ENCODE measurements at regions not wholly inside any gene's neighbourhood (a gene's known extent, or its start where the extent isn't known, plus 50 kb on each side); places are given as distances from the start of the nearest gene placed in this dataset.

DNA sequence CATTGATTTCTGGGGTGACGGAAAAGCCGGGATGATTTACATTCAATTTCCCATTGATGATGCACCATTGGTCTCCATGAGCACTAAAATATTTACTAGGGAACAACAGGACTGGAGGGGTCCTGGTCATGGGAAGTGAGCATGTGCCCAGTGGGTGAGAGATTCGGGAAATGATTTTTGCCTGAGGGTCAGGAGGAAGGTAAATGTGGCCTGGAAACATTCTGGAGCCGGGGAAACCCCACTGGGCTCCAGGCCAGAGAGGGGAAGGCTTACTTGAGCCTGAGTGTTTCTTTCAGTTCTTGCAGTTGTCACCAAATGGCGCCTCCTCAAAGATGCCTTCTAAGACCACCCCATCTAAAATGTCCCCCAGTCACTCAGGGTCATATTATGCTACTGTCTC is 532.3 kb upstream of the TBX3 start (continued):
- TF ChIP-seq OTX1 (CRISPR knock-in tag; IDR thresholded peaks at IDR 0.05) (no peak), NCOR1 (IDR thresholded peaks at IDR 0.05) (no peak)

DNA sequence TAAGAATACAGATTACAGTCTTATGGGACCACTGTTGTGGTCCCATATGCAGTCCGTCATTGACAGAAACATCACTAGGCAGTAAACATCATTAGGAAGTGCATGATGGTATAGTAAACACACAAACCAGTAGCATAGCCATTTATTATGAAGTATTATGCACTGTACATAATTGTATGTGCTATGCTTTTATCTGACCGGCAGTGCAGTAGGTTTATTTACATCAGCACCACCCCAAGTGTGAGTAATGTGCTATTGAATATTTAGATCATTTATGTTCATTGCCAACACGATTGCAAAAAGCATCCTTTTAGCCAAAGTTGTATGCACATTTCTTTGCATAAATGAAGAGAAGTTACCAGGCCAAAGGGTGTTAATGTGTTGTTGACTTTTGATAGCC is 531.6 kb upstream of the TBX3 start:
- ATAC-seq: no peak
- POLR2A ChIA-PET: no interaction called here
- no peaks in the 10 kb centered on the region for H4K20me1 ChIP-seq (replicated peaks; ENCODE audit: control insufficient read depth, insufficient read depth, low read length)
- no peak overlapping the region for H3K9ac ChIP-seq (ENCODE audit: insufficient read depth in 1 of 2, low read depth in 2 of 2, low read length in 2 of 2)
- in situ Hi-C loops (cut with MboI): no loop called here
- intact Hi-C loops (cut with micrococcal nuclease): no loop called here
- TF ChIP-seq ZBTB17 (CRISPR knock-in tag; IDR thresholded peaks at IDR 0.05) (no peak), ZNF695 (CRISPR knock-in tag; IDR thresholded peaks at IDR 0.05) (no peak), NFATC3 (IDR thresholded peaks at IDR 0.05) (no peak), PCBP2 (IDR thresholded peaks at IDR 0.05; ENCODE audit: low read depth, low read length, poor library complexity, severe bottlenecking) (no peak), ATF1 (CRISPR knock-in tag; IDR thresholded peaks at IDR 0.05) (no peak), ATF1 (tag; IDR thresholded peaks at IDR 0.05) (no peak), ZKSCAN3 (CRISPR knock-in tag; IDR thresholded peaks at IDR 0.05) (no peak)
- TF ChIP-seq, protein P1, sequence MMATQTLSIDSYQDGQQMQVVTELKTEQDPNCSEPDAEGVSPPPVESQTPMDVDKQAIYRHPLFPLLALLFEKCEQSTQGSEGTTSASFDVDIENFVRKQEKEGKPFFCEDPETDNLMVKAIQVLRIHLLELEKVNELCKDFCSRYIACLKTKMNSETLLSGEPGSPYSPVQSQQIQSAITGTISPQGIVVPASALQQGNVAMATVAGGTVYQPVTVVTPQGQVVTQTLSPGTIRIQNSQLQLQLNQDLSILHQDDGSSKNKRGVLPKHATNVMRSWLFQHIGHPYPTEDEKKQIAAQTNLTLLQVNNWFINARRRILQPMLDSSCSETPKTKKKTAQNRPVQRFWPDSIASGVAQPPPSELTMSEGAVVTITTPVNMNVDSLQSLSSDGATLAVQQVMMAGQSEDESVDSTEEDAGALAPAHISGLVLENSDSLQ (IDR thresholded peaks at IDR 0.05): no peak
- no peaks in the 10 kb centered on the region for H3K9me3 ChIP-seq (replicated peaks; ENCODE audit: control insufficient read depth, insufficient read depth, low read depth, low read length)
- H3K4me3 ChIP-seq: no peak overlapping the region
- H3K36me3 ChIP-seq (ENCODE audit: control insufficient read depth, insufficient read depth, low read length): no peaks in the 10 kb centered on the region
- no peak overlapping the region for H2AFZ ChIP-seq (ENCODE audit: low read depth, low read length)
- 0% methylated on average over 3 of the region's 3 CpGs for WGBS (ENCODE audit: insufficient coverage, low coverage, missing lambda C conversion rate)
- FAIRE-seq: no peak
- no peak overlapping the region for H3K27ac ChIP-seq (ENCODE audit: extremely low read depth, low read depth, low read length)
- no peaks in the 10 kb centered on the region for H3K79me2 ChIP-seq (ENCODE audit: control insufficient read depth, insufficient read depth, low read length)
- no peak overlapping the region for H3K4me2 ChIP-seq (ENCODE audit: insufficient read depth, low read length)
- no TSS peak for BruUV-seq (replicated peaks)
- DNase-seq (ENCODE audit: extremely low read depth in 1 of 4, low spot score in 3 of 4): no peak
- no peaks in the 10 kb centered on the region for H3K9me1 ChIP-seq (ENCODE audit: control insufficient read depth, insufficient read depth, low read length)
- peaks cover 0 to 7% of the 10 kb centered on the region in 2 experiments; a peak in 1 of 5 replicates for H3K27me3 ChIP-seq (ENCODE audit: control insufficient read depth in 2 of 2, insufficient read depth in 2 of 2, low read length in 2 of 2)
- no peaks in the 10 kb centered on the region for H3K4me1 ChIP-seq (replicated peaks in 1 of 2; ENCODE audit: control insufficient read depth in 2 of 2, insufficient read depth in 2 of 2, low read length in 2 of 2)
- CTCF ChIA-PET (ENCODE audit: low intra/inter-chr PET ratio): no interaction called here

Data from K562 (cell line).